ENCODE measurements at regions not wholly inside any gene's neighbourhood (a gene's known extent, or its start where the extent isn't known, plus 50 kb on each side); places are given as distances from the start of the nearest gene placed in this dataset.

DNA sequence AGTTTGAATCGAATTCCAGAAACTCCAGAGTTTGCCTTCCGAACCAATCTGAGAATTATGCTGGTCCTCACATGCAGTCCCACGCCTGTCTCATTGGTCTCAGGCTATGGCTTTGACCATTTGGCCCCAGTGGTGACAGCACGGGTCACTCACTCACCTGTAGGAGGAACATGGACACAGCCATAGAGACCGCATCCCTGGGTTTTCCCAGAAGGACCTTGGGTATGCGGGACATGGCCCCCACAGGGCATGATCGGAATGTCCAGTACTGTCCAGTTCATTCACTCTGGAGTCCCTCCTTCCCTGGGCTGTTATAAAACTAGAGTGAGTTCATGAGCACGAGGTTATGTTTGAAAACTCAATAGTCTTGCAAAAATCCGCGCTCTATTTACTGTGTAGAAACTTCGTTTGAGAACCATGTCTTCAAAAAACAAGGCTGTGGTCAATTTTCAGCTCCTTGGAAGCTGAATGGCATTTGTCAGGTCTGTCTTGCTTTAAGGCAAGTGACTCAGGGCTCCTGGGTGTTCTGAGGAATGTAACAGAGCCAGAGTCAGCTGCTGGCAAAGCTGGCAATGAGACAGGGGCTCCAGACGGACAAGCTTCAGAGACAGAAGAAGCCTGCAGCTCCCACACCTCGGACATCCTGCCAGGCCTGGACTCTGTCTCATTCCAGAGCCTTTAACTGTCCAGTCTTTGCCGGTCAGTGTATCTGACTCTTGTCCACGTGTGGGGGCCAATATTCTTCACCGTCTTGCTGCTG lies 86.7 kb upstream of the TMEM18 start:
- H3K27ac ChIP-seq: no peak overlapping the region
- H3K36me3 ChIP-seq: no peaks in the 10 kb centered on the region
- no peaks in the 10 kb centered on the region for H3K9me3 ChIP-seq
- 82 to 84% methylated on average over 16 of the region's 16 CpGs for WGBS, 2 donors
- H3K4me1 ChIP-seq: no peaks in the 10 kb centered on the region
- H3K4me3 ChIP-seq: no peak overlapping the region
- TF ChIP-seq EP300 (IDR thresholded peaks at IDR 0.05): no peak
- no peak for TF ChIP-seq POLR2A (IDR thresholded peaks at IDR 0.05)
- TF ChIP-seq, protein P1, sequence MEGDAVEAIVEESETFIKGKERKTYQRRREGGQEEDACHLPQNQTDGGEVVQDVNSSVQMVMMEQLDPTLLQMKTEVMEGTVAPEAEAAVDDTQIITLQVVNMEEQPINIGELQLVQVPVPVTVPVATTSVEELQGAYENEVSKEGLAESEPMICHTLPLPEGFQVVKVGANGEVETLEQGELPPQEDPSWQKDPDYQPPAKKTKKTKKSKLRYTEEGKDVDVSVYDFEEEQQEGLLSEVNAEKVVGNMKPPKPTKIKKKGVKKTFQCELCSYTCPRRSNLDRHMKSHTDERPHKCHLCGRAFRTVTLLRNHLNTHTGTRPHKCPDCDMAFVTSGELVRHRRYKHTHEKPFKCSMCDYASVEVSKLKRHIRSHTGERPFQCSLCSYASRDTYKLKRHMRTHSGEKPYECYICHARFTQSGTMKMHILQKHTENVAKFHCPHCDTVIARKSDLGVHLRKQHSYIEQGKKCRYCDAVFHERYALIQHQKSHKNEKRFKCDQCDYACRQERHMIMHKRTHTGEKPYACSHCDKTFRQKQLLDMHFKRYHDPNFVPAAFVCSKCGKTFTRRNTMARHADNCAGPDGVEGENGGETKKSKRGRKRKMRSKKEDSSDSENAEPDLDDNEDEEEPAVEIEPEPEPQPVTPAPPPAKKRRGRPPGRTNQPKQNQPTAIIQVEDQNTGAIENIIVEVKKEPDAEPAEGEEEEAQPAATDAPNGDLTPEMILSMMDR (IDR thresholded peaks at IDR 0.05): no peak
- no peak for DNase-seq
- no peaks in the 10 kb centered on the region for H3K27me3 ChIP-seq
- intact Hi-C loops (cut with DNase I): no loop called here

DNA sequence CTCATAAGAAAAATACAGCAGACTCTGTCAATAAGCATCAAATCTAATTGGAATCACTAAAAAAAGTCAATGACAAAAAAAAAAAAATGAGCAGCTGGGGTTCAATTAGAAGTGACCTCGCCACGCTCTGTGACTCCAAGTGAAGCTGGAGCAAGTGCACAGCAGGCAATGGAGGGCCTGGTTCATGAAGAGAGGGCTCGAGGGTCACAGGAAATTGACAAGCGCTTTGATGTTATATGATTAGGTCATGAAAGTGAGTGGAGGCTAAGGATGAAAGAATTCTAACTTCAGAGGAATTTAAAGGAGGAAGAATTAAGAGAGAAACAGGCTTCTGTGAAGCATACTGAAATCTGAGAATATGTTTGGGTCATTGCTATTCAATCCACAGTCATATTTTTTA lies 85.4 kb upstream of the TMEM18 start:
- TF ChIP-seq POLR2AphosphoS5 (IDR thresholded peaks at IDR 0.05) (no peak), EP300 (IDR thresholded peaks at IDR 0.05) (no peak), POLR2A (IDR thresholded peaks at IDR 0.05) (no peak)
- TF ChIP-seq, protein P1 (IDR thresholded peaks at IDR 0.05): no peak
- H3K36me3 ChIP-seq: no peaks in the 10 kb centered on the region
- WGBS, 2 donors: 74 to 79% methylated on average over 4 of the region's 4 CpGs
- no peaks in the 10 kb centered on the region for H3K9me3 ChIP-seq
- intact Hi-C loops (cut with DNase I): no loop called here
- H3K27me3 ChIP-seq: no peaks in the 10 kb centered on the region
- DNase-seq: no peak
- no peaks in the 10 kb centered on the region for H3K4me1 ChIP-seq
- H3K27ac ChIP-seq: no peak overlapping the region
- H3K4me3 ChIP-seq: no peak overlapping the region

DNA sequence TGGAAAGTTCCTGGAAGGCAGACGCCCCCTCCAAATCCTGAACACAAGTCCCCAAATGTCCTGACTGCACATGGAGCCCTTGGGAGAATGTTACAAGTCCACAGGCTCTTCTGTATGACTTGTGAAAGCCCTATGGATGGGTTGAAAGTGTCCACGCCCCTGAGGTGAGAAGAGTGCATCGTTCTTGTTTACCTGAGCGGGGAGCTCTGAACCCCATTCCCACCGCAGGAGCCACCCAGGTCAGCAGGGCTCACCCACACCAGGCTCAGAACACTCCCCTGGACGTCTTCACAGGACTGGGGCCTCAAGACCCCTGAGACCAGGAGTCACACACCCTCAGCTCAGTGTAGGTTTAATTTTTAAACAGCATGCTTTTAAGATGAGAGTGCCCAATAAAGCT lies 84.2 kb upstream of the TMEM18 start:
- Histone ChIP-seq H3K36me3 (no peaks in the 10 kb centered on the region), H3K4me1 (no peaks in the 10 kb centered on the region), H3K9me3 (no peaks in the 10 kb centered on the region), H3K27me3 (no peaks in the 10 kb centered on the region), H3K27ac (no peak overlapping the region), H3K4me3 (no peak overlapping the region)
- no peak for DNase-seq
- no peak for TF ChIP-seq POLR2A (IDR thresholded peaks at IDR 0.05)
- no peak for TF ChIP-seq EP300 (IDR thresholded peaks at IDR 0.05)
- no peak for TF ChIP-seq POLR2AphosphoS5 (IDR thresholded peaks at IDR 0.05)
- TF ChIP-seq, protein P1 (IDR thresholded peaks at IDR 0.05): no peak
- intact Hi-C loops (cut with DNase I): no loop called here
- 67 to 73% methylated on average over 6 of the region's 6 CpGs for WGBS, 2 donors

DNA sequence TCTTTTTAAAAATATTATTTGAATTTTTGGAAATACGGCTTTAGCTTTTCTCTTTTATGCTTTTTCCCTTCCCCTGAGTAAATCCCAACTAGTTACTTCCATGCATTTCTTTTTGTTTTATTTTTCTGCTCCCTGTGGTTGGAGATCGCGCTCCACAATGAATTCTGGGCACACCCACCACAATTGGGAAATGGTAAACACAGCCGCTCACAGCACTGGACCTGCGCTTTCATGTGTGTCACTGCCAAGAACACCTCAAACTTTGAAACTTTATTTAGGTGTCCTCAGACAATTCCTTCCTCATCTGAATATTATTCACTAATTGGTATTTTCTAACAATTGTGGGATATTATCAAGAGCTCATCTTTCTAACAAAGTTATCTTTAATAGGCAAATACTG lies 82.8 kb upstream of the TMEM18 start:
- no peak for DNase-seq
- Histone ChIP-seq H3K36me3 (no peaks in the 10 kb centered on the region), H3K4me1 (no peaks in the 10 kb centered on the region), H3K27ac (no peak overlapping the region), H3K9me3 (no peaks in the 10 kb centered on the region), H3K4me3 (no peak overlapping the region), H3K27me3 (no peaks in the 10 kb centered on the region)
- 22 to 69% methylated on average over 5 of the region's 5 CpGs for WGBS, 2 donors
- TF ChIP-seq POLR2A (IDR thresholded peaks at IDR 0.05) (no peak), EP300 (IDR thresholded peaks at IDR 0.05) (no peak), POLR2AphosphoS5 (IDR thresholded peaks at IDR 0.05) (no peak)
- TF ChIP-seq, protein P1 (IDR thresholded peaks at IDR 0.05): no peak
- intact Hi-C loops (cut with DNase I): no loop called here
